K562 (cell line): ENCODE measurements at regions not wholly inside any gene's neighbourhood (a gene's known extent, or its start where the extent isn't known, plus 50 kb on each side); places are given as distances from the start of the nearest gene placed in this dataset.

Experiments
- ATAC-seq: fragments of 200-7000 bp; cut with Tn5 transposase; 3 replicates; pipeline ENCODE4 v1.9.1; 2020; ENCODE audit warnings: moderate library complexity
- BruUV-seq: library from RNA; stranded (reverse); fragments of 400-500 nt; replicated peaks from 2 replicates; lab custom pipeline; 2021; lab: Mats Ljungman, UMichigan
- CTCF ChIA-PET: fragments of 300-600 bp; formaldehyde crosslinking; extraction: SDS; loops from one replicate; lab custom pipeline; 2021; ENCODE audit warnings: low intra/inter-chr PET ratio; lab: Yijun Ruan, JAX
- POLR2A ChIA-PET: fragments of 300-600, 350-650 bp; sonication (Branson Sonifier 250); formaldehyde crosslinking; extraction: SDS; loops from one replicate; lab custom pipeline; 2021; ENCODE audit warnings: antibody characterized with exemption, inconsistent platforms; lab: Yijun Ruan, JAX
- DNase-seq, 4 experiments: peaks; one replicate each; pipeline versions ENCODE4 v3.0.0 to v3.0.0-alpha.2; 2011 to 2018; ENCODE audit warnings: low spot score in 3 of 4, mixed read lengths in 3 of 4; ENCODE audit errors: extremely low read depth in 1 of 4
- FAIRE-seq: peaks from 2 replicates; lab custom pipeline; 2011; peaks lifted over from hg19 to GRCh38; lab: Jason Lieb, UNC
- H2AFZ ChIP-seq: 2 replicates; pipeline ENCODE4 v1.6.0; 2011; ENCODE audit warnings: low read depth, low read length, control low read depth, inconsistent platforms
- H3K27ac ChIP-seq: fragments of 200-600 bp; 3 replicates; pipeline ENCODE4 v1.8.0; 2011; ENCODE audit warnings: low read depth, mild to moderate bottlenecking, control low read depth, inconsistent platforms, low read length, moderate library complexity, mixed read lengths; ENCODE audit errors: extremely low read depth
- H3K27me3 ChIP-seq, 2 experiments: fragments of 300-600 bp in 1 of 2; 2 replicates in 1 of 2; 3 replicates in 1 of 2; pipeline versions ENCODE4 v1.6.0 to v1.8.0; 2011; ENCODE audit warnings: inconsistent platforms in 2 of 2, low read length in 2 of 2, mild to moderate bottlenecking in 1 of 2, mixed read lengths in 1 of 2, moderate library complexity in 1 of 2; ENCODE audit not compliant: control insufficient read depth in 2 of 2, insufficient read depth in 2 of 2
- H3K36me3 ChIP-seq: fragments of 300-600 bp; 3 replicates; pipeline ENCODE4 v1.8.0; 2011; ENCODE audit warnings: mild to moderate bottlenecking, low read length, inconsistent platforms; ENCODE audit not compliant: control insufficient read depth, insufficient read depth
- H3K4me1 ChIP-seq, 2 experiments: fragments of 200-600 bp in 1 of 2; replicated peaks in 1 of 2; 2 replicates in 1 of 2; 3 replicates in 1 of 2; pipeline versions ENCODE4 v1.5.1 to v1.8.0; 2011; ENCODE audit warnings: inconsistent platforms in 2 of 2, low read length in 2 of 2, mild to moderate bottlenecking in 1 of 2, mixed read lengths in 1 of 2, moderate library complexity in 1 of 2; ENCODE audit not compliant: control insufficient read depth in 2 of 2, insufficient read depth in 2 of 2
- H3K4me2 ChIP-seq: 2 replicates; pipeline ENCODE4 v1.6.1; 2011; ENCODE audit warnings: low read length, control low read depth, inconsistent platforms, mixed read lengths; ENCODE audit not compliant: insufficient read depth
- H3K4me3 ChIP-seq: fragments of 200-600 bp; sonication (generic), shearing (Covaris generic); 2 replicates; pipeline ENCODE4 v1.5.1; 2016; ENCODE audit warnings: control low read depth, inconsistent platforms
- H3K79me2 ChIP-seq: fragments of 200-600 bp; 3 replicates; pipeline ENCODE4 v1.8.0; 2011; ENCODE audit warnings: low read length, inconsistent platforms; ENCODE audit not compliant: control insufficient read depth, insufficient read depth
- H3K9ac ChIP-seq, 2 experiments: 2 replicates each; pipeline versions ENCODE4 v1.6.0 to v1.6.1; 2011; ENCODE audit warnings: low read depth in 2 of 2, low read length in 2 of 2, control low read depth in 1 of 2, inconsistent platforms in 1 of 2, mild to moderate bottlenecking in 1 of 2, mixed read lengths in 1 of 2; ENCODE audit not compliant: insufficient read depth in 1 of 2
- H3K9me1 ChIP-seq: one replicate; pipeline ENCODE4 v1.6.0; 2011; ENCODE audit warnings: inconsistent platforms, mild to moderate bottlenecking, low read length, moderate library complexity; ENCODE audit not compliant: control insufficient read depth, insufficient read depth
- H3K9me3 ChIP-seq: replicated peaks from 2 replicates; pipeline ENCODE4 v1.5.1; 2011; ENCODE audit warnings: low read depth, low read length, inconsistent platforms; ENCODE audit not compliant: control insufficient read depth, insufficient read depth
- H4K20me1 ChIP-seq: replicated peaks from 2 replicates; pipeline ENCODE4 v1.6.1; 2011; ENCODE audit warnings: low read length, inconsistent platforms, mixed read lengths; ENCODE audit not compliant: control insufficient read depth, insufficient read depth
- BCL6 ChIP-seq: fragments of 250-450 bp; sonication (Bioruptor Pico); IDR thresholded peaks from 2 replicates; pipeline ENCODE4 v1.4.0; 2020
- PURB ChIP-seq: sonication (generic); formaldehyde crosslinking; IDR thresholded peaks from 2 replicates; pipeline ENCODE4 v1.9.0; 2021; ENCODE audit warnings: low read depth, mild to moderate bottlenecking, missing genetic modification reagents
- TSC22D4 ChIP-seq: fragments of 450-650 bp; IDR thresholded peaks from 2 replicates; pipeline ENCODE4 v1.6.1; 2016; ENCODE audit warnings: missing genetic modification characterization, missing biosample characterization, control low read depth
- ZNF507 ChIP-seq: conservative IDR thresholded peaks from 2 replicates; pipeline ENCODE4 v1.6.1; 2017; ENCODE audit warnings: missing genetic modification characterization, missing compliant biosample characterization
- WGBS: fragments of 100-300 bp; shearing (Covaris generic); methylation state at CpG from one replicate; pipeline ENCODE4 v1.1.6; 2016; ENCODE audit warnings: low coverage, mixed read lengths; ENCODE audit not compliant: insufficient coverage; ENCODE audit errors: missing lambda C conversion rate; 5-methylcytosine and 5-hydroxymethylcytosine counted together
- in situ Hi-C: fragments of 300-500 bp; cut with MboI; formaldehyde crosslinking; loops from 4 replicates; pipeline ENCODE4 v1.15.0; 2018; ENCODE audit warnings: inconsistent platforms, mixed read lengths
- intact Hi-C: fragments of 100-400 bp; cut with micrococcal nuclease; formaldehyde crosslinking; loops from 2 replicates; pipeline ENCODE4 v1.14.2; 2022
- TF ChIP-seq, protein P1 (sequence below): fragments of 250-450 bp; sonication (Bioruptor Pico); IDR thresholded peaks from 2 replicates; pipeline ENCODE4 v1.9.0; 2021; ENCODE audit warnings: mild to moderate bottlenecking
- TF ChIP-seq, protein P2 (sequence below): sonication (generic); formaldehyde crosslinking; IDR thresholded peaks from 2 replicates; pipeline ENCODE4 v1.8.0; 2022; ENCODE audit warnings: mild to moderate bottlenecking, missing genetic modification reagents

DNA sequence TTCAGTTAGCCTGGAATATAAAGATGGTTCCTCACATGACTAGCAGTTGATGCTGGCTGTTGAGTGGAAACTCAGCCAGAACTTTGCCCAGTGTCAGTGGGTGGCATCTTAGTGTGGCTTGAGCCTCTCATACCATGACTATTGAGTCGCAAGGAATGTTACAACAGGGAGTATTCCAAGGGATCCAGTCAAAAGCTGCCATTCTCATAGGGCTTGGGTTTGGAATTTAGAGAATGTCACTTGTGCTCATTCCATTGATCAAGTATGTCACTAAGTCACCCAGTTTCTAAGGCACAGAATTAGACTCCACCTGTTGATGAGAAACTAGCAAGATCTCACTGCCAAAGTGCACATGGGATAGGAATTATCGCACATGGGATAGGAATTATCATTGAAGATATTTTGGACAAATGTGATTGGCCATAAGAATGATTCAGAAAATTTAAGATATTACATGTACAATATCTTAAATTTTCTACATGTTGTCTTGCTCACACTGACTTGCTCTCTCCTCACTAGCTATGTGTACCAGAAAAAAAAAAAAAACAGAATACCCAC is 1290.7 kb upstream of the ADGRL2 start (continued):
- no peak for TF ChIP-seq PURB (CRISPR knock-in tag)

DNA sequence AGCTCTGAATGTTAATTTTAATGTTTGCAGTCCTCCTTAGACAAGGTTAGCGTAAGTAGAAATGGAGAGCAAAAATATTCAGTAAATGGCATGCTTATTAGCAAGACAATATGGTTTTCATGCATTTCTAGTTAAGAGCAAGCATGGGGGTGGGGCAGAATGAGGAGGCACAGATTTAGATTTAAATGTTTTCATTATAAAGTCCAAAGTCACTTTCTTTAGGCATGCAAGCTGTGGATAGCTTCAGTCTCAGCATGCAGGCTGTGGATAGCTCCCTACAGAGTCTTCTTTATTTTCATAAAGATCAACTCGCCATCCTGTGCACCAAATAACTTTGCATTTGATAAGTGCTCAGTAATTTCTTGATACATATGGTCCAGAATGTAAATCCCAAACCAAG is 1294.5 kb upstream of the ADGRL2 start:
- TF ChIP-seq, protein P1, sequence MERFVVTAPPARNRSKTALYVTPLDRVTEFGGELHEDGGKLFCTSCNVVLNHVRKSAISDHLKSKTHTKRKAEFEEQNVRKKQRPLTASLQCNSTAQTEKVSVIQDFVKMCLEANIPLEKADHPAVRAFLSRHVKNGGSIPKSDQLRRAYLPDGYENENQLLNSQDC (CRISPR knock-in tag): no peak
- TF ChIP-seq ZNF507 (tag) (no peak), BCL6 (CRISPR knock-in tag) (no peak), TSC22D4 (no peak)
- TF ChIP-seq, protein P2, sequence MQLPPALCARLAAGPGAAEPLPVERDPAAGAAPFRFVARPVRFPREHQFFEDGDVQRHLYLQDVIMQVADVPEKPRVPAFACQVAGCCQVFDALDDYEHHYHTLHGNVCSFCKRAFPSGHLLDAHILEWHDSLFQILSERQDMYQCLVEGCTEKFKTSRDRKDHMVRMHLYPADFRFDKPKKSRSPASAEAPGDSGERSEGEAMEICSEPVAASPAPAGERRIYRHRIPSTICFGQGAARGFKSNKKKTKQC (CRISPR knock-in tag): no peak
- POLR2A ChIA-PET: no interaction called here
- 0% methylated on average over 2 of the region's 2 CpGs for WGBS

More for the DNA sequence above, 1294.5 kb upstream of the ADGRL2 start:
- Histone ChIP-seq H3K79me2 (no peaks in the 10 kb centered on the region), H3K9ac (no peak overlapping the region), H3K4me2 (no peak overlapping the region), H3K9me3 (no peaks in the 10 kb centered on the region), H3K9me1 (no peaks in the 10 kb centered on the region), H2AFZ (no peak overlapping the region), H4K20me1 (no peaks in the 10 kb centered on the region), H3K4me1 (no peaks in the 10 kb centered on the region), H3K27me3 (no peaks in the 10 kb centered on the region), H3K4me3 (no peak overlapping the region), H3K36me3 (no peaks in the 10 kb centered on the region), H3K27ac (no peak overlapping the region)
- intact Hi-C loops: no loop called here
- no TSS peak for BruUV-seq
- DNase-seq (no peak), ATAC-seq (no peak), FAIRE-seq (no peak)
- in situ Hi-C loops: no loop called here
- CTCF ChIA-PET: no interaction called here
